ENCODE measurements at regions not wholly inside any gene's neighbourhood (a gene's known extent, or its start where the extent isn't known, plus 50 kb on each side); places are given as distances from the start of the nearest gene placed in this dataset.

DNA sequence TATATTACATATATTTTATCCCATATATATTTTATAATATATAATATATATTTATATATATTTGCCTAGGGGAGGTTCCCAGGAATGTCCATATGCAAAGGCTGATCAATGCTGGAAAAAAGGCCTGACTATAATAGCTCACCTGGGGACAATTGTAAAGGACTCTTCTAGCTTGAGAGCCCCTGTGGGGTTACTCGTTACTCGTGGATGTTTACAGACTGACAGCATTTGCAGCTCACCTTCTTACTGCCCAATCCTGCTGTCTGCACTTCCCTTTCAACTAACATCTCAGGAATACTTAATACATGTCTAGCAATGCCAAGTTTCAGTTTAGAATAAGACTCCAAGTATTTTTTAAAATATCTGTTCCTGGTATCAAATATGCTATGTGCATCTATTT, 1365.4 kb upstream of the RAG2 start:
- DNase-seq, result no peak
- Histone ChIP-seq H3K36me3 (no peaks in the 10 kb centered on the region), H3K27ac (no peak overlapping the region), H3K9me3 (no peaks in the 10 kb centered on the region), H3K27me3 (no peaks in the 10 kb centered on the region), H3K4me3 (no peak overlapping the region), H3K4me1 (no peaks in the 10 kb centered on the region)
- no peak for TF ChIP-seq POLR2A (IDR thresholded peaks at IDR 0.05)
- TF ChIP-seq, protein P1, sequence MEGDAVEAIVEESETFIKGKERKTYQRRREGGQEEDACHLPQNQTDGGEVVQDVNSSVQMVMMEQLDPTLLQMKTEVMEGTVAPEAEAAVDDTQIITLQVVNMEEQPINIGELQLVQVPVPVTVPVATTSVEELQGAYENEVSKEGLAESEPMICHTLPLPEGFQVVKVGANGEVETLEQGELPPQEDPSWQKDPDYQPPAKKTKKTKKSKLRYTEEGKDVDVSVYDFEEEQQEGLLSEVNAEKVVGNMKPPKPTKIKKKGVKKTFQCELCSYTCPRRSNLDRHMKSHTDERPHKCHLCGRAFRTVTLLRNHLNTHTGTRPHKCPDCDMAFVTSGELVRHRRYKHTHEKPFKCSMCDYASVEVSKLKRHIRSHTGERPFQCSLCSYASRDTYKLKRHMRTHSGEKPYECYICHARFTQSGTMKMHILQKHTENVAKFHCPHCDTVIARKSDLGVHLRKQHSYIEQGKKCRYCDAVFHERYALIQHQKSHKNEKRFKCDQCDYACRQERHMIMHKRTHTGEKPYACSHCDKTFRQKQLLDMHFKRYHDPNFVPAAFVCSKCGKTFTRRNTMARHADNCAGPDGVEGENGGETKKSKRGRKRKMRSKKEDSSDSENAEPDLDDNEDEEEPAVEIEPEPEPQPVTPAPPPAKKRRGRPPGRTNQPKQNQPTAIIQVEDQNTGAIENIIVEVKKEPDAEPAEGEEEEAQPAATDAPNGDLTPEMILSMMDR (IDR thresholded peaks at IDR 0.05), result no peak
- intact Hi-C loops (cut with DNase I; ENCODE audit: low total_unique reads), result no loop called here

DNA sequence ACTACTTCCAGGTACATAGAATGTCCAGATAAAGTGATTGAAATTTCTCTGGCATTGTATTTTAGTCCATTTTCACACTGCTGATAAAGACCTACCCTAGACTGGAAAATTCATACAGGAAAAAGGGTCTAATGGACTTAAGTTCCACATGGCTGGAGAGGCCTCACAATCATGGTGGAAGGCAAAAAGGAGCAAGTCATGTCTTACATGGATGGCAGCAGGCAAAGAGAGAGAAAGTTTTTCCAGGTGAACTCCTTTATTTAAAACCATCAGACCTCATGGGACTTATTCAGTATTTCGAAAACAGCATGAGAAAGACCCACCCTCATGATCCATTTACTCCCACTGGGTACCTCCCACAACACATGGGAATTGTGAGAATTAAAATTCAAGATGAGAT, 1359.7 kb upstream of the RAG2 start:
- H3K9me3 ChIP-seq, result no peaks in the 10 kb centered on the region
- no peaks in the 10 kb centered on the region for H3K36me3 ChIP-seq
- no peaks in the 10 kb centered on the region for H3K4me1 ChIP-seq
- no peak for DNase-seq
- H3K4me3 ChIP-seq, result no peak overlapping the region
- no peak overlapping the region for H3K27ac ChIP-seq
- intact Hi-C loops (cut with DNase I; ENCODE audit: low total_unique reads), result no loop called here
- no peaks in the 10 kb centered on the region for H3K27me3 ChIP-seq
- TF ChIP-seq, protein P1 (IDR thresholded peaks at IDR 0.05), result no peak
- TF ChIP-seq POLR2A (IDR thresholded peaks at IDR 0.05), result no peak

DNA sequence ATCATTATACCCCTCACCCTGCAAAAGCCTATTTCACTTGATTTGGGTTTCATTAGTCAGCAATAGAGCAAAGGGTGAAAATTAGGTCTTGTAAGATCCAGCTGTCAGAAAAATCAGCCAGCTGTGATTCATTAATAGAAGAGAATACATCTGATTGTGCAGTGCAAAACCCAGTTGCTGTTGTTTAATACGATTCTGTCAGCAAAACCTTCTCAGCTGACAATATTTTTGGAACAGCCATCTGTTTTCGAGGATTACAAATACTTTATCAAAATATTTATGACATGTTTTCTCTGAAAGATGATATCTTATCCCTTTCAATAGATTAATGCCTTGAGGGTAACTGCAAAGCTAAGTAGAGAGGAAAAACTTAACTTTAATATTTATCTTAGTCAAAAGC, 1354.0 kb upstream of the RAG2 start:
- DNase-seq, result no peak
- H3K27me3 ChIP-seq, result no peaks in the 10 kb centered on the region
- no peaks in the 10 kb centered on the region for H3K36me3 ChIP-seq
- TF ChIP-seq, protein P1 (IDR thresholded peaks at IDR 0.05), result no peak
- TF ChIP-seq POLR2A (IDR thresholded peaks at IDR 0.05), result no peak
- intact Hi-C loops (cut with DNase I; ENCODE audit: low total_unique reads), result no loop called here
- no peaks in the 10 kb centered on the region for H3K9me3 ChIP-seq
- no peak overlapping the region for H3K4me3 ChIP-seq
- no peak overlapping the region for H3K27ac ChIP-seq
- H3K4me1 ChIP-seq, result no peaks in the 10 kb centered on the region

DNA sequence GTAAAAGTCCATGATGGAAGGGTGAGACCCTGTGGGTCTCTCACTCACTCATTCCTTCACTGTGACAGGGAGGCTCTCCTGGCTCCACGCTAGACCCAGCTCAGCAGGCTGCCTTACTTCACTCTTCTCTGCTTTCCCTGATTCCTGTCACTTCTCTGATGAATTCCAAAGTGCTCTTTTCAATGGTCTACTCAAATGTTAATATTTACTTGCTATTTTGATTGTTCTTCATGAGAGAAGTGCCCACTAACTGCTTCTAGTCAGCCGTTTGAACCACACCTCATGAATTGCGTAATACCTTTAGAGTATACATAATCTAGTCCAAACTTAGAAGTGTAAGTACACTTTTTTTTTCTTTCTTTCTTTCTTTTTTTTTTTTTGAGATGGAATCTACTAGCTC, 1350.2 kb upstream of the RAG2 start:
- Histone ChIP-seq H3K9me3 (no peaks in the 10 kb centered on the region), H3K27me3 (no peaks in the 10 kb centered on the region), H3K4me3 (no peak overlapping the region), H3K4me1 (no peaks in the 10 kb centered on the region), H3K27ac (no peak overlapping the region), H3K36me3 (no peaks in the 10 kb centered on the region)
- intact Hi-C loops (cut with DNase I; ENCODE audit: low total_unique reads), result no loop called here
- DNase-seq, result no peak
- TF ChIP-seq, protein P1 (IDR thresholded peaks at IDR 0.05), result no peak
- TF ChIP-seq POLR2A (IDR thresholded peaks at IDR 0.05), result no peak

DNA sequence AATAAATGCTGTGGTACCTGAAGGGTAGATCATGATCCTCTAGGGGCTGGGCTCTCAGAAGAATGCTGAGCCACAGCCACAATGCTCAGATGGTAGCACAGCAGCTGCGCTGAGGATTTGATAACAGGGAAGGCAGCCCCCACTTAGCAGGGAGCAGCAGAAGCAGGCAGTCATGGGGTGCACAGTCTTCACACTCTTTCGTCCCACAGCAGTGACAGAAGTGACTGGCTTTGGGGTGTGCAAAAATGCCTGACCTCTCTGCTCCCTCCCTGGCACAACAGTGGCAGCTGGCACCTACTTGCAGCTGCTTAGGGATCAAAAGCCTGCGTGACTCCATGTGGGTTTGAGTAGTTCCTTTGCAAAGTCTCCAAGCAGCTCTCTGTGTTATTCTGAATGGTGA, 1349.8 kb upstream of the RAG2 start:
- no peak for TF ChIP-seq POLR2A (IDR thresholded peaks at IDR 0.05)
- TF ChIP-seq, protein P1 (IDR thresholded peaks at IDR 0.05), result no peak
- Histone ChIP-seq H3K27ac (no peak overlapping the region), H3K9me3 (no peaks in the 10 kb centered on the region), H3K4me1 (no peaks in the 10 kb centered on the region), H3K4me3 (no peak overlapping the region), H3K27me3 (no peaks in the 10 kb centered on the region), H3K36me3 (no peaks in the 10 kb centered on the region)
- DNase-seq, result no peak
- intact Hi-C loops (cut with DNase I; ENCODE audit: low total_unique reads), result no loop called here

Data from uterus (tissue), 3 donors.